HG02981 (cell line): ENCODE measurements at regions not wholly inside any gene's neighbourhood (a gene's known extent, or its start where the extent isn't known, plus 50 kb on each side); places are given as distances from the start of the nearest gene placed in this dataset.

Experiments used
- ATAC-seq: cut with Tn5 transposase; IDR thresholded peaks from one replicate; pipeline ENCODE4 v1.9.1; 2021; ENCODE audit warnings: mild to moderate bottlenecking, moderate library complexity; ENCODE audit not compliant: unreplicated experiment

- ATAC-seq: no peak
Measured at GRCh38 chr15:70449311-70450141, 313.8 kb downstream of the UACA start.

- ATAC-seq: no peak
Measured at GRCh38 chr15:70447928-70448698, 315.2 kb downstream of the UACA start.

GRCh38 chr15:70447521-70447920, 315.8 kb downstream of the UACA start:
- no peak for ATAC-seq

- ATAC-seq: no peak
Measured at GRCh38 chr15:70447081-70447480, 316.3 kb downstream of the UACA start.

- ATAC-seq: no peak
Measured at GRCh38 chr15:70443486-70444273, 319.7 kb downstream of the UACA start.

- no peak for ATAC-seq
Measured at GRCh38 chr15:70442616-70443321, 320.6 kb downstream of the UACA start.

GRCh38 chr15:70442211-70442610, 321.1 kb downstream of the UACA start:
- ATAC-seq: no peak

GRCh38 chr15:70440416-70441138, 322.8 kb downstream of the UACA start:
- no peak for ATAC-seq

GRCh38 chr15:70439880-70440279, 323.5 kb downstream of the UACA start:
- no peak for ATAC-seq

GRCh38 chr15:70439304-70439877, 324.0 kb downstream of the UACA start:
- no peak for ATAC-seq

- no peak for ATAC-seq
Measured at GRCh38 chr15:70438776-70439175, 324.6 kb downstream of the UACA start.

- ATAC-seq: no peak
Measured at GRCh38 chr15:70437882-70438451, 325.4 kb downstream of the UACA start.

- ATAC-seq: no peak
Measured at GRCh38 chr15:70437089-70437488, 326.3 kb downstream of the UACA start.

- peak; percentile 34 for ATAC-seq
Measured at GRCh38 chr15:70436428-70436827, 326.9 kb downstream of the UACA start.

- ATAC-seq: peak; percentile 34
Measured at GRCh38 chr15:70435872-70436271, 327.5 kb downstream of the UACA start.

GRCh38 chr15:70435369-70435768, 328.0 kb downstream of the UACA start:
- ATAC-seq: no peak

- no peak for ATAC-seq
Measured at GRCh38 chr15:70433586-70434324, 329.6 kb downstream of the UACA start.

- no peak for ATAC-seq
Measured at GRCh38 chr15:70432924-70433495, 330.3 kb downstream of the UACA start.
